A673 (cell line): ENCODE measurements at regions not wholly inside any gene's neighbourhood (a gene's known extent, or its start where the extent isn't known, plus 50 kb on each side); places are given as distances from the start of the nearest gene placed in this dataset.

Source experiments
- CTCF ChIP-seq: fragments of 300-800, 200-600 bp; sonication (generic); conservative IDR thresholded peaks from 2 replicates; pipeline ENCODE4 v1.5.1; 2017; ENCODE audit warnings: low read depth, mild to moderate bottlenecking, antibody characterized with exemption, low read length, moderate library complexity, mixed read lengths
- EZH2 ChIP-seq: fragments of 200-600 bp; sonication (generic); IDR thresholded peaks from 2 replicates; pipeline ENCODE4 v1.6.1; 2017; ENCODE audit warnings: borderline replicate concordance, low read depth, mild to moderate bottlenecking, mixed read lengths, antibody characterized with exemption, low read length; ENCODE audit not compliant: poor library complexity, severe bottlenecking

DNA sequence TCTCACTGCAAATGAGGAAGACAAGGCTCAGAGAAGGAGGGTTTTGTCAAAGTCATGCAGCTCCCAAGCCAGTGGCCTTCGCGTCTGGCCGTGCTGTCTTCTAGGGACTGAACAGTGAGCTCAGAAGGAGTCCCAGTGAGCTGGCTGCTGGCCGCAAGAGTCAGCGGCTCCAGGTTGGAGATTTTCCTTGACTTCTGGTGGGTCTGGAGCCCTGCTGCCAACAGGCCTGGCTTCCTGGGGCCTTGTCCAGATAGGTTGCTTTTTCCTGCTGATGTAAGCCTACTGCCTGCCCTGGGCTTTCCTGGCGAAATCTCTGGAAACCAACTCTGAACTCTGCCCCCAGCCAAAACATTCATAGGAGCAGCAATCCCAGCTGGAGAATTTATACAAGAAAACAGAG is 272.7 kb upstream of the CADM1 start:
- TF ChIP-seq CTCF, result no peak
- no peak for TF ChIP-seq EZH2
